ENCODE measurements at regions not wholly inside any gene's neighbourhood (a gene's known extent, or its start where the extent isn't known, plus 50 kb on each side); places are given as distances from the start of the nearest gene placed in this dataset.

- no peaks in the 10 kb centered on the region for H3K36me3 ChIP-seq (ENCODE audit: control insufficient read depth, insufficient read depth, low read length)
- TF ChIP-seq, protein P1, sequence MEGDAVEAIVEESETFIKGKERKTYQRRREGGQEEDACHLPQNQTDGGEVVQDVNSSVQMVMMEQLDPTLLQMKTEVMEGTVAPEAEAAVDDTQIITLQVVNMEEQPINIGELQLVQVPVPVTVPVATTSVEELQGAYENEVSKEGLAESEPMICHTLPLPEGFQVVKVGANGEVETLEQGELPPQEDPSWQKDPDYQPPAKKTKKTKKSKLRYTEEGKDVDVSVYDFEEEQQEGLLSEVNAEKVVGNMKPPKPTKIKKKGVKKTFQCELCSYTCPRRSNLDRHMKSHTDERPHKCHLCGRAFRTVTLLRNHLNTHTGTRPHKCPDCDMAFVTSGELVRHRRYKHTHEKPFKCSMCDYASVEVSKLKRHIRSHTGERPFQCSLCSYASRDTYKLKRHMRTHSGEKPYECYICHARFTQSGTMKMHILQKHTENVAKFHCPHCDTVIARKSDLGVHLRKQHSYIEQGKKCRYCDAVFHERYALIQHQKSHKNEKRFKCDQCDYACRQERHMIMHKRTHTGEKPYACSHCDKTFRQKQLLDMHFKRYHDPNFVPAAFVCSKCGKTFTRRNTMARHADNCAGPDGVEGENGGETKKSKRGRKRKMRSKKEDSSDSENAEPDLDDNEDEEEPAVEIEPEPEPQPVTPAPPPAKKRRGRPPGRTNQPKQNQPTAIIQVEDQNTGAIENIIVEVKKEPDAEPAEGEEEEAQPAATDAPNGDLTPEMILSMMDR (IDR thresholded peaks at IDR 0.05; ENCODE audit: insufficient read depth, low read length, severe bottlenecking) = no peak
- H3K4me3 ChIP-seq (ENCODE audit: low read depth, low read length) = no peak overlapping the region
- FAIRE-seq = no peak
- H3K27me3 ChIP-seq (ENCODE audit: control insufficient read depth, insufficient read depth, low read length) = no peaks in the 10 kb centered on the region
- no peak for DNase-seq (ENCODE audit: low read depth)
These were observed 491.0 kb downstream of the SNAPC1 start for GRCh38 chr14:62253171-62253570.

GRCh38 chr14:62253911-62254310, 491.7 kb downstream of the SNAPC1 start:
- DNase-seq (ENCODE audit: low read depth) (no peak), FAIRE-seq (no peak)
- Histone ChIP-seq H3K27me3 (ENCODE audit: control insufficient read depth, insufficient read depth, low read length) (no peaks in the 10 kb centered on the region), H3K4me3 (ENCODE audit: low read depth, low read length) (no peak overlapping the region), H3K36me3 (ENCODE audit: control insufficient read depth, insufficient read depth, low read length) (no peaks in the 10 kb centered on the region)
- TF ChIP-seq, protein P1 (IDR thresholded peaks at IDR 0.05; ENCODE audit: insufficient read depth, low read length, severe bottlenecking) = no peak

GRCh38 chr14:62269204-62269603, 507.0 kb downstream of the SNAPC1 start:
- Histone ChIP-seq H3K36me3 (ENCODE audit: control insufficient read depth, insufficient read depth, low read length) (no peaks in the 10 kb centered on the region), H3K4me3 (ENCODE audit: low read depth, low read length) (no peak overlapping the region), H3K27me3 (ENCODE audit: control insufficient read depth, insufficient read depth, low read length) (no peaks in the 10 kb centered on the region)
- TF ChIP-seq, protein P1 (IDR thresholded peaks at IDR 0.05; ENCODE audit: insufficient read depth, low read length, severe bottlenecking) = no peak
- DNase-seq (ENCODE audit: low read depth) (peak; percentile 29), FAIRE-seq (no peak)

DNA sequence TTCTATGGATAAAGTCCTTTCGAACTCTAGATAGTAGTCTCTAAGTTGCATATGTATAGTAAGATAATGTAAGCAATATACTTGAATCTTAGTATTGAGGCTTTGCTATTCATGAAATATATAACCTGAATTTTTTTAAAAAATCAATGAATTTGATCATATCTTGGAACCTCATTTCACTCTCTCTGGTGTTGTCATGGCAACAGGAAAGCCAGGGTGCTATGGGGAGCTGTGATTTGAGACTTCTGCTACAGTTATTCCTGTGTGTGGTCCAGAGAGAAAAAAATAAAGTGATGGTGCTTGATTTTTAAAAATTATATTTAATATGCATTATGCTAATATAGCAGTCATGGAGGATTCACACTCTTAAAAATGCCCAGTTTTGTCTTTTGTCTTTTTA, 508.0 kb downstream of the SNAPC1 start:
- FAIRE-seq = no peak
- H3K36me3 ChIP-seq (ENCODE audit: control insufficient read depth, insufficient read depth, low read length) = no peaks in the 10 kb centered on the region
- no peak for DNase-seq (ENCODE audit: low read depth)
- TF ChIP-seq, protein P1 (IDR thresholded peaks at IDR 0.05; ENCODE audit: insufficient read depth, low read length, severe bottlenecking) = no peak
- H3K4me3 ChIP-seq (ENCODE audit: low read depth, low read length) = no peak overlapping the region
- no peaks in the 10 kb centered on the region for H3K27me3 ChIP-seq (ENCODE audit: control insufficient read depth, insufficient read depth, low read length)

GRCh38 chr14:62280366-62280765, 518.1 kb downstream of the SNAPC1 start:
- H3K4me3 ChIP-seq (ENCODE audit: low read depth, low read length) = no peak overlapping the region
- FAIRE-seq = no peak
- DNase-seq (ENCODE audit: low read depth) = no peak
- no peaks in the 10 kb centered on the region for H3K36me3 ChIP-seq (ENCODE audit: control insufficient read depth, insufficient read depth, low read length)
- no peaks in the 10 kb centered on the region for H3K27me3 ChIP-seq (ENCODE audit: control insufficient read depth, insufficient read depth, low read length)
- TF ChIP-seq, protein P1 (IDR thresholded peaks at IDR 0.05; ENCODE audit: insufficient read depth, low read length, severe bottlenecking) = no peak

- Histone ChIP-seq H3K36me3 (ENCODE audit: control insufficient read depth, insufficient read depth, low read length) (no peaks in the 10 kb centered on the region), H3K27me3 (ENCODE audit: control insufficient read depth, insufficient read depth, low read length) (no peaks in the 10 kb centered on the region), H3K4me3 (ENCODE audit: low read depth, low read length) (no peak overlapping the region)
- DNase-seq (ENCODE audit: low read depth) = no peak
- FAIRE-seq = no peak
- TF ChIP-seq, protein P1 (IDR thresholded peaks at IDR 0.05; ENCODE audit: insufficient read depth, low read length, severe bottlenecking) = no peak
These were observed 521.6 kb downstream of the SNAPC1 start for GRCh38 chr14:62283837-62284236.

Data from bronchial epithelial cell (primary cell).